ENCODE measurements at regions not wholly inside any gene's neighbourhood (a gene's known extent, or its start where the extent isn't known, plus 50 kb on each side); places are given as distances from the start of the nearest gene placed in this dataset.

GRCh38 chr1:230561570-230561969 lies 80.7 kb upstream of the COG2 start:
- no peak overlapping the region for H2AK5ac ChIP-seq (ENCODE audit: low read depth, low read length)
- H3K4ac ChIP-seq (ENCODE audit: low read depth, low read length) = no peak overlapping the region
- no peaks in the 10 kb centered on the region for H3K79me1 ChIP-seq (ENCODE audit: low read depth in 1 of 2, low read length in 2 of 2)
- no peak overlapping the region for H2AFZ ChIP-seq (replicated peaks; ENCODE audit: low read length, poor library complexity)
- POLR2A ChIA-PET (ENCODE audit: unreplicated experiment) = no interaction called here
- H3K4me2 ChIP-seq (ENCODE audit: low read depth, low read length) = no peak overlapping the region
- no peaks in the 10 kb centered on the region for H3K4me1 ChIP-seq (ENCODE audit: control insufficient read depth, insufficient read depth, low read length)
- no peak overlapping the region for H2BK20ac ChIP-seq (ENCODE audit: low read depth, low read length)
- H2BK15ac ChIP-seq (ENCODE audit: low read depth, low read length) = no peak overlapping the region
- TF ChIP-seq ELK1 (IDR thresholded peaks at IDR 0.05; ENCODE audit: borderline replicate concordance, low read depth, low read length) (no peak), MAFK (IDR thresholded peaks at IDR 0.05; ENCODE audit: low read depth, low read length) (no peak), RAD21 (IDR thresholded peaks at IDR 0.05; ENCODE audit: low read length) (no peak), SMC3 (IDR thresholded peaks at IDR 0.05; ENCODE audit: low read depth, low read length) (no peak), USF2 (IDR thresholded peaks at IDR 0.05; ENCODE audit: low read depth, low read length) (no peak), MXI1 (IDR thresholded peaks at IDR 0.05; ENCODE audit: borderline replicate concordance, low read depth, low read length) (no peak), BHLHE40 (IDR thresholded peaks at IDR 0.05; ENCODE audit: low read depth, low read length) (no peak), CHD1 (IDR thresholded peaks at IDR 0.05; ENCODE audit: low read depth, low read length) (no peak), CTCF (conservative IDR thresholded peaks at IDR 0.05; ENCODE audit: low read depth, low read length) (no peak), RFX5 (IDR thresholded peaks at IDR 0.05; ENCODE audit: low read depth, low read length) (no peak), RCOR1 (IDR thresholded peaks at IDR 0.05; ENCODE audit: insufficient replicate concordance, low read length) (no peak), FOS (IDR thresholded peaks at IDR 0.05; ENCODE audit: low read depth, low read length) (no peak), CEBPB (IDR thresholded peaks at IDR 0.05; ENCODE audit: low read depth, low read length) (no peak)
- CTCF ChIA-PET = no interaction called here
- no peak overlapping the region for H4K5ac ChIP-seq (ENCODE audit: low read depth, low read length)
- H3K27me3 ChIP-seq (ENCODE audit: control insufficient read depth, insufficient read depth, low read length) = no peaks in the 10 kb centered on the region
- H3K4me3 ChIP-seq (ENCODE audit: insufficient read depth, low read depth, low read length) = no peak overlapping the region
- H3K9me3 ChIP-seq (ENCODE audit: control insufficient read depth, insufficient read depth, low read length) = no peaks in the 10 kb centered on the region
- no peak overlapping the region for H3K9ac ChIP-seq (ENCODE audit: low read depth, low read length)
- no peak overlapping the region for H3K56ac ChIP-seq (ENCODE audit: extremely low read depth, insufficient read depth, low read length)
- intact Hi-C loops (cut with micrococcal nuclease) (no loop called here), in situ Hi-C loops (cut with MboI; ENCODE audit: low sequenced_read_pairs) (no loop called here), dilution Hi-C loops (cut with HindIII; ENCODE audit: low sequenced_read_pairs, unreplicated experiment) (no loop called here)
- WGBS, 2 experiments (ENCODE audit: extremely low coverage in 2 of 2, insufficient read length in 1 of 2) = 47% methylated on average over 2 of the region's 4 CpGs; no CpG with 5 or more reads in 1 of the 2 experiments
- no peak overlapping the region for H3K27ac ChIP-seq (ENCODE audit: insufficient read depth, low read length)
- no TSS peak for BruUV-seq (replicated peaks)
- no peak for DNase-seq
- no peak for ATAC-seq (ENCODE audit: low read depth)
- no peak overlapping the region for H3K23ac ChIP-seq (ENCODE audit: low read depth, low read length)
- no peak overlapping the region for H4K91ac ChIP-seq (ENCODE audit: insufficient read depth, low read depth, low read length)
- no peak overlapping the region for H2BK120ac ChIP-seq (ENCODE audit: low read depth, low read length)
- no peak overlapping the region for H2AK9ac ChIP-seq (replicated peaks; ENCODE audit: low read depth, low read length, poor library complexity)
- H3K36me3 ChIP-seq (ENCODE audit: control insufficient read depth, insufficient read depth, low read length) = no peaks in the 10 kb centered on the region
- no peaks in the 10 kb centered on the region for H4K20me1 ChIP-seq (ENCODE audit: insufficient read depth, low read length)
- H3K14ac ChIP-seq (replicated peaks; ENCODE audit: low read depth, low read length) = no peak overlapping the region
- H4K8ac ChIP-seq (ENCODE audit: low read depth in 2 of 2, low read length in 2 of 2) = no peak overlapping the region
- H3K18ac ChIP-seq (ENCODE audit: low read depth, low read length) = no peak overlapping the region
- H2BK5ac ChIP-seq (ENCODE audit: low read depth, low read length, poor library complexity, severe bottlenecking) = no peak overlapping the region
- H3K9me1 ChIP-seq (ENCODE audit: insufficient read depth, low read length) = no peaks in the 10 kb centered on the region
